ENCODE measurements at regions not wholly inside any gene's neighbourhood (a gene's known extent, or its start where the extent isn't known, plus 50 kb on each side); places are given as distances from the start of the nearest gene placed in this dataset.

- TF ChIP-seq ZNF274 (IDR thresholded peaks at IDR 0.05; ENCODE audit: low read depth, low read length) (no peak), YY1 (IDR thresholded peaks at IDR 0.05; ENCODE audit: insufficient read depth, insufficient read length) (no peak)
Measured at GRCh38 chr5:76000582-76000981, 82.6 kb upstream of the SV2C start.
